Uterus (tissue), 2 donors: ENCODE measurements at regions not wholly inside any gene's neighbourhood (a gene's known extent, or its start where the extent isn't known, plus 50 kb on each side); places are given as distances from the start of the nearest gene placed in this dataset.

Experiments
- POLR2A ChIP-seq, 2 donors: fragments of 450-650 bp; IDR thresholded peaks; one replicate each; pipeline ENCODE4 v1.6.1; 2016; ENCODE audit warnings: antibody characterized with exemption in 2 of 2, mild to moderate bottlenecking in 1 of 2, moderate library complexity in 1 of 2
- TF ChIP-seq, protein P1 (sequence below), 4 experiments: fragments of 200-600 bp in 2 of 4; fragments of 450-650 bp in 2 of 4; sonication (generic) in 2 of 4; IDR thresholded peaks; one replicate each; pipeline ENCODE4 v1.5.1; 2016 to 2019; ENCODE audit warnings: antibody characterized with exemption in 4 of 4, mild to moderate bottlenecking in 2 of 4, moderate library complexity in 1 of 4

DNA sequence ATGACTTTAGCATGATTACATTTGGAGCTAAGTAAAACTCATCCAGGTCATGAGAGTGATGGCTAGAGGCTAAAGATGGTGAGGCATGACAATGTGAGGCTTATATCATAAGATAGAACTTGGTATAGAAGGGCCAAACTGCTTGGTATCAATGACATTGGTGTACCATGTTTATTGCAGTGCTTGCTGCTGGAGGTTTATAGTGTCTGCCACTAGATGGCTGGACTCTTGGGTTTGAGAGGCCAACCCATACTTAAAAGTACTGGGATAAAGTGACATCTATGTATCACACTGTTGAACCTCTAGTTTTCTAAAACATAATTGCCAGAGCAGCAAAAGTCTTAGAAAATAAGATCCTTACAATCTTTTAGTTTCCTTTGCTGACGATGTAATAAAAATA lies 83.0 kb upstream of the TACR3 start:
- TF ChIP-seq, protein P1, sequence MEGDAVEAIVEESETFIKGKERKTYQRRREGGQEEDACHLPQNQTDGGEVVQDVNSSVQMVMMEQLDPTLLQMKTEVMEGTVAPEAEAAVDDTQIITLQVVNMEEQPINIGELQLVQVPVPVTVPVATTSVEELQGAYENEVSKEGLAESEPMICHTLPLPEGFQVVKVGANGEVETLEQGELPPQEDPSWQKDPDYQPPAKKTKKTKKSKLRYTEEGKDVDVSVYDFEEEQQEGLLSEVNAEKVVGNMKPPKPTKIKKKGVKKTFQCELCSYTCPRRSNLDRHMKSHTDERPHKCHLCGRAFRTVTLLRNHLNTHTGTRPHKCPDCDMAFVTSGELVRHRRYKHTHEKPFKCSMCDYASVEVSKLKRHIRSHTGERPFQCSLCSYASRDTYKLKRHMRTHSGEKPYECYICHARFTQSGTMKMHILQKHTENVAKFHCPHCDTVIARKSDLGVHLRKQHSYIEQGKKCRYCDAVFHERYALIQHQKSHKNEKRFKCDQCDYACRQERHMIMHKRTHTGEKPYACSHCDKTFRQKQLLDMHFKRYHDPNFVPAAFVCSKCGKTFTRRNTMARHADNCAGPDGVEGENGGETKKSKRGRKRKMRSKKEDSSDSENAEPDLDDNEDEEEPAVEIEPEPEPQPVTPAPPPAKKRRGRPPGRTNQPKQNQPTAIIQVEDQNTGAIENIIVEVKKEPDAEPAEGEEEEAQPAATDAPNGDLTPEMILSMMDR (IDR thresholded peaks at IDR 0.05) = no peak
- TF ChIP-seq POLR2A (IDR thresholded peaks at IDR 0.05) = no peak
